GM10266 (cell line): ENCODE measurements at regions not wholly inside any gene's neighbourhood (a gene's known extent, or its start where the extent isn't known, plus 50 kb on each side); places are given as distances from the start of the nearest gene placed in this dataset.

ENCODE experiments used
- DNase-seq: peaks from one replicate; pipeline ENCODE4 v3.0.0; 2012; ENCODE audit errors: extremely low spot score
- TF ChIP-seq, protein P1 (sequence below): IDR thresholded peaks from 2 replicates; pipeline ENCODE4 v1.5.1; 2012; ENCODE audit warnings: mild to moderate bottlenecking, low read depth; ENCODE audit not compliant: control insufficient read depth, insufficient read depth; ENCODE audit errors: missing control alignments

DNA sequence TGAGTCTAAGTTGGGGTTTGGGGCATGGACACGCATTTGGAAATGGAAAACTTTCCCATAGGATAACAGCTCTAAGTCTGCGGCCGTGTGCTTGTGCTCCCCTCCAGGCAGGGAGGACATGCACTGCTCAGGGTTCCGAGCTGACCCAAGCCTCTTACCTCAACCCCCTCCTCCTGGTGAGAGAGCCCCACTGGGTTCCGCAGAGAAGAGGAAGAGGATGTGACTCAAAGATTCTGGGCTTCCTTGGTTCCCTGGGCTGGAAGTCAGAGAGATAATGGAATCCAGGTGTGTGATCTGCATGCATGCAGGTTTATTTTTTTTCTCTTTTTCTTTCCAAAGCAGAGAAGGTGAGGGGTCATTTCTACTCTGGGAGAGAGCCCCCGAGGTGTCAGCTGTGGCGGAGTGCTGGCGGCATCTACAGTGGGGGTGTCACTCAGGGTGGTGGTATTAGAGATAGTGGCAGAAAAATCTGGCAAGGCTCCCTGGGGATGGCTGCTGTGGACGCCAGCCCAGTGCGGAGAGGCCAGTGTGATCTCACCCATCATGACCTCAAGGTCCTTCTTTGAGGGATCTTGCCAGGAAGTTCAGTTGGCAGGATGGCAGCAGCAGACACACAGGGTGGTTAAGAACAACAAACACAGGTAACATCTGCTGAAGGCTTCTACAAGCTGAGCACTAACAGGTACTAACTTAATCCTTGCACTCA, 168.7 kb upstream of the HAND2 start:
- DNase-seq, result no peak
- TF ChIP-seq, protein P1, sequence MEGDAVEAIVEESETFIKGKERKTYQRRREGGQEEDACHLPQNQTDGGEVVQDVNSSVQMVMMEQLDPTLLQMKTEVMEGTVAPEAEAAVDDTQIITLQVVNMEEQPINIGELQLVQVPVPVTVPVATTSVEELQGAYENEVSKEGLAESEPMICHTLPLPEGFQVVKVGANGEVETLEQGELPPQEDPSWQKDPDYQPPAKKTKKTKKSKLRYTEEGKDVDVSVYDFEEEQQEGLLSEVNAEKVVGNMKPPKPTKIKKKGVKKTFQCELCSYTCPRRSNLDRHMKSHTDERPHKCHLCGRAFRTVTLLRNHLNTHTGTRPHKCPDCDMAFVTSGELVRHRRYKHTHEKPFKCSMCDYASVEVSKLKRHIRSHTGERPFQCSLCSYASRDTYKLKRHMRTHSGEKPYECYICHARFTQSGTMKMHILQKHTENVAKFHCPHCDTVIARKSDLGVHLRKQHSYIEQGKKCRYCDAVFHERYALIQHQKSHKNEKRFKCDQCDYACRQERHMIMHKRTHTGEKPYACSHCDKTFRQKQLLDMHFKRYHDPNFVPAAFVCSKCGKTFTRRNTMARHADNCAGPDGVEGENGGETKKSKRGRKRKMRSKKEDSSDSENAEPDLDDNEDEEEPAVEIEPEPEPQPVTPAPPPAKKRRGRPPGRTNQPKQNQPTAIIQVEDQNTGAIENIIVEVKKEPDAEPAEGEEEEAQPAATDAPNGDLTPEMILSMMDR, result no peak

DNA sequence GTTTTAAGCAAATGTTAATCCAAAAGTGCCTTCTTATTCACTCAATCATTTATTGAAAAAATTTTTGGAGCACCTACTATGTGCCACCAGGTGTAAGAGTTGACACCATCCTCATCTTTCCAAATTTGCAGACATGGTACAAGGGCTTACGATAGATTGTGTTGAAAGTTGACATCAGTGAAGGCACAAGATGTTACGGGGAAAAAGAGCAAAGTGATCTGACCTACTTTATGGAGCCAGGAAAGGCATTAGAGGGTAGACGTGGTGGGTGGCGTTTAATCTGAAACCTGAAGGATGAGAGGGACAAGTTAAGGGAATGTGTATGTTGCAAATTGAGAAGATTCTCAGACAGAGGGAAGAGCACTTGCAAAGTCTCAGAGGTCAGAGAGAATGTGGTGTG, 167.8 kb upstream of the HAND2 start:
- DNase-seq, result no peak
- TF ChIP-seq, protein P1, result no peak

- TF ChIP-seq, protein P1, result no peak
- DNase-seq, result no peak
Observed at GRCh38 chr4:173696551-173696950, 166.5 kb upstream of the HAND2 start.

- DNase-seq, result no peak
- TF ChIP-seq, protein P1, result no peak
Observed at GRCh38 chr4:173696011-173696410, 166.0 kb upstream of the HAND2 start.

- DNase-seq, result no peak
- TF ChIP-seq, protein P1, result no peak
Observed at GRCh38 chr4:173685831-173686210, 155.8 kb upstream of the HAND2 start.

- TF ChIP-seq, protein P1, result no peak
- DNase-seq, result no peak
Observed at GRCh38 chr4:173685165-173685830, 155.3 kb upstream of the HAND2 start.

DNA sequence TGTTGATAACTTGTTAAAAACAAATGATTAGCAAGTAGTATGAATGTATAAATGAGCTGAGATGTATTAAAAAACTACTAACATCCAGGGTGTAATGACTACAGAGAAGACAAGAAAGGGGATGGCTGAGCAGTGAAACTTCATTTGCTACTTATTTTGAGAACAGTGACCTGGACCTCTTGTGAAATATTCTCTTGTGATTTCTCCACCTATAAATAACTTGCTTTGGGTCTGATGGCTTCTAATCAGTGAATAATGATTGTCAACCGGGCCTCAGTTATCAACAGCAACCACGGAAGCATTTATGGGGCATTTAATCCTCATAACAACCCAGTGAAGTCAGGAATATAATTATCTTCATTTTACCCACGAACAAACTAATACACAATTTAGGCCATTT, 154.2 kb upstream of the HAND2 start:
- DNase-seq, result no peak
- TF ChIP-seq, protein P1, result no peak
